HepG2 (cell line): ENCODE measurements at regions not wholly inside any gene's neighbourhood (a gene's known extent, or its start where the extent isn't known, plus 50 kb on each side); places are given as distances from the start of the nearest gene placed in this dataset.

Experiments used
- ARNT ChIP-seq: fragments of 450-650 bp; IDR thresholded peaks from 2 replicates; pipeline ENCODE4 v1.6.1; 2017
- CBX2 ChIP-seq, 2 experiments: fragments of 200-600 bp in 1 of 2; sonication (generic); formaldehyde crosslinking in 1 of 2; IDR thresholded peaks; 2 replicates each; pipeline versions ENCODE4 v1.7.0 to v1.8.1; 2018 to 2022; ENCODE audit warnings: low read depth in 2 of 2, low read length in 1 of 2, mild to moderate bottlenecking in 1 of 2, missing genetic modification reagents in 1 of 2
- FOXA3 ChIP-seq: IDR thresholded peaks from 2 replicates; pipeline ENCODE4 v1.6.1; 2016; ENCODE audit warnings: missing genetic modification reagents, missing compliant biosample characterization
- FOXC1 ChIP-seq: sonication (generic); formaldehyde crosslinking; IDR thresholded peaks from 2 replicates; pipeline ENCODE4 v1.8.0; 2022; ENCODE audit warnings: mild to moderate bottlenecking, missing genetic modification reagents, borderline replicate concordance
- FOXP1 ChIP-seq, 2 experiments: fragments of 450-650 bp in 1 of 2; IDR thresholded peaks; 2 replicates each; pipeline ENCODE4 v1.6.1; 2017 to 2018; ENCODE audit warnings: antibody characterized with exemption in 1 of 2
- HNRNPLL ChIP-seq: fragments of 200-400 bp; formaldehyde crosslinking; IDR thresholded peaks from 2 replicates; pipeline ENCODE4 v1.6.1; 2017; ENCODE audit warnings: mild to moderate bottlenecking, low read depth, low read length; ENCODE audit not compliant: poor library complexity, severe bottlenecking
- LBX2 ChIP-seq: sonication (generic); formaldehyde crosslinking; IDR thresholded peaks from 2 replicates; pipeline ENCODE4 v1.5.0; 2020; ENCODE audit warnings: missing genetic modification reagents, mild to moderate bottlenecking, borderline replicate concordance
- MIER2 ChIP-seq: IDR thresholded peaks from 2 replicates; pipeline ENCODE4 v1.6.1; 2016; ENCODE audit warnings: missing biosample characterization, missing genetic modification reagents
- MXD1 ChIP-seq: sonication (generic); formaldehyde crosslinking; IDR thresholded peaks from 2 replicates; pipeline ENCODE4 v1.4.0; 2020; ENCODE audit warnings: mild to moderate bottlenecking, missing genetic modification reagents
- NCOR1 ChIP-seq: fragments of 200-600 bp; sonication (generic); IDR thresholded peaks from 2 replicates; pipeline ENCODE4 v1.7.0; 2017; ENCODE audit warnings: antibody characterized with exemption, low read length, borderline replicate concordance
- NR2F2 ChIP-seq: IDR thresholded peaks from 2 replicates; pipeline ENCODE4 v1.6.1; 2012; ENCODE audit warnings: low read depth, inconsistent platforms, borderline replicate concordance
- PRDM15 ChIP-seq: sonication (generic); formaldehyde crosslinking; IDR thresholded peaks from 2 replicates; pipeline ENCODE4 v1.4.0; 2020; ENCODE audit warnings: missing genetic modification reagents
- SIN3B ChIP-seq: fragments of 150-350 bp; IDR thresholded peaks from 2 replicates; pipeline ENCODE4 v1.6.1; 2014; ENCODE audit warnings: low read length
- SMC3 ChIP-seq: IDR thresholded peaks from 2 replicates; pipeline ENCODE4 v1.6.1; 2011; ENCODE audit warnings: low read length, improper control_type of control experiment
- YEATS4 ChIP-seq: sonication (generic); formaldehyde crosslinking; IDR thresholded peaks from 2 replicates; pipeline ENCODE4 v1.4.0; 2020; ENCODE audit warnings: missing genetic modification reagents, borderline replicate concordance
- ZFX ChIP-seq: sonication (generic); formaldehyde crosslinking; IDR thresholded peaks from 2 replicates; pipeline ENCODE4 v1.4.0; 2020; ENCODE audit warnings: mild to moderate bottlenecking, low read depth, missing genetic modification reagents, moderate library complexity
- ZNF383 ChIP-seq: sonication (generic); formaldehyde crosslinking; IDR thresholded peaks from 2 replicates; pipeline ENCODE4 v1.4.0; 2020; ENCODE audit warnings: missing genetic modification reagents, mild to moderate bottlenecking, borderline replicate concordance
- ZNF512B ChIP-seq: sonication (generic); formaldehyde crosslinking; IDR thresholded peaks from 2 replicates; pipeline ENCODE4 v1.5.1; 2020; ENCODE audit warnings: missing genetic modification reagents, mild to moderate bottlenecking, borderline replicate concordance
- ZNF549 ChIP-seq: sonication (generic); formaldehyde crosslinking; IDR thresholded peaks from 2 replicates; pipeline ENCODE4 v1.5.0; 2020; ENCODE audit warnings: missing genetic modification reagents
- ZNF550 ChIP-seq: sonication (generic); formaldehyde crosslinking; IDR thresholded peaks from 2 replicates; pipeline ENCODE4 v1.4.0; 2020; ENCODE audit warnings: mild to moderate bottlenecking, missing genetic modification reagents, borderline replicate concordance
- ZNF652 ChIP-seq: IDR thresholded peaks from 2 replicates; pipeline ENCODE4 v1.6.1; 2016; ENCODE audit warnings: low read depth, borderline replicate concordance
- ZNF674 ChIP-seq: sonication (generic); formaldehyde crosslinking; IDR thresholded peaks from 2 replicates; pipeline ENCODE4 v1.5.0; 2020; ENCODE audit warnings: low read depth, mild to moderate bottlenecking, missing genetic modification reagents
- ZNF891 ChIP-seq: sonication (generic); formaldehyde crosslinking; IDR thresholded peaks from 2 replicates; pipeline ENCODE4 v1.5.0; 2020; ENCODE audit warnings: mild to moderate bottlenecking, missing genetic modification reagents
- ZZZ3 ChIP-seq: sonication (generic); formaldehyde crosslinking; IDR thresholded peaks from 2 replicates; pipeline ENCODE4 v1.4.0; 2020; ENCODE audit warnings: missing genetic modification reagents, mild to moderate bottlenecking, borderline replicate concordance

- TF ChIP-seq PRDM15 (CRISPR knock-in tag), result no peak
- TF ChIP-seq ZNF549 (CRISPR knock-in tag), result no peak
- no peak for TF ChIP-seq FOXC1
- TF ChIP-seq FOXA3 (CRISPR knock-in tag), result 0 out of 2 replicates have a peak, but pooled peaks have one; percentile 3
- no peak for TF ChIP-seq MXD1 (CRISPR knock-in tag)
- TF ChIP-seq ZNF674 (CRISPR knock-in tag), result no peak
- TF ChIP-seq CBX2 (IDR thresholded peaks at IDR 0.05; ENCODE audit: low read depth, low read length), result no peak
- no peak for TF ChIP-seq CBX2 (CRISPR knock-in tag; IDR thresholded peaks at IDR 0.05; ENCODE audit: low read depth)
- TF ChIP-seq HNRNPLL, result no peak
- no peak for TF ChIP-seq MIER2
- no peak for TF ChIP-seq ARNT
- no peak for TF ChIP-seq SMC3
- TF ChIP-seq ZZZ3 (CRISPR knock-in tag), result no peak
- no peak for TF ChIP-seq ZNF383 (CRISPR knock-in tag)
- TF ChIP-seq NR2F2, result no peak; the same call in 1 of the 2 replicates
- no peak; the same call in 1 of the 2 replicates for TF ChIP-seq ZNF512B (CRISPR knock-in tag)
- TF ChIP-seq SIN3B, result no peak
- no peak for TF ChIP-seq ZNF652 (CRISPR knock-in tag)
- TF ChIP-seq LBX2 (CRISPR knock-in tag), result no peak
- TF ChIP-seq FOXP1 (IDR thresholded peaks at IDR 0.05), result no peak
- no peak for TF ChIP-seq FOXP1 (CRISPR knock-in tag; IDR thresholded peaks at IDR 0.05)
- 0 out of 2 replicates have a peak, but pooled peaks have one; percentile 16 for TF ChIP-seq ZFX (CRISPR knock-in tag)
- TF ChIP-seq ZNF550 (CRISPR knock-in tag), result no peak
- TF ChIP-seq YEATS4 (CRISPR knock-in tag), result no peak
- no peak for TF ChIP-seq ZNF891
- TF ChIP-seq NCOR1, result no peak
Observed at GRCh38 chr12:115451151-115451779, 767.3 kb upstream of the TBX3 start (continued).
